ENCODE measurements at regions not wholly inside any gene's neighbourhood (a gene's known extent, or its start where the extent isn't known, plus 50 kb on each side); places are given as distances from the start of the nearest gene placed in this dataset.

DNA sequence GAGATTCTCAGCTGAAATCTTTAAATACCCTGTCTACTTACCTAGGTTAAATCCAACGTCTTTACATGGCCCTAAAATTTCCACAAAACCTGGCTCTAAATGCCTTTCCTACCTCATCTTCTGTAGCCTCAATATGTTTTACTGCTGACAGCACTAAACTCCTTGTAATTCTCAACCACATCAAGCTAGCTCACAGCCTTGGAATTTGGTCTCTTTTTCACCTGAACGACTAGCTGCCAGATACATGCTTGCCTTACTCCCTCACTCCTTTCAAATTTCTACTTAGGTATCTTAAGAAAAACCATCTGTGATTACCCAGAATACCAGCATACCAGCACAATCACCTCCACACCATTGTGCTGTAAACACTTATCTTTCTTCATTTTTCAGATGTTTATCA is 635.6 kb upstream of the PCDH10 start:
- no peak overlapping the region for H2AFZ ChIP-seq (ENCODE audit: low read depth, low read length, poor library complexity, severe bottlenecking)
- H3K4me2 ChIP-seq (ENCODE audit: low read length) = no peak overlapping the region
- POLR2A ChIA-PET = no interaction called here
- H3K27me3 ChIP-seq (ENCODE audit: insufficient read depth, low read length) = no peaks in the 10 kb centered on the region
- H3K79me2 ChIP-seq (ENCODE audit: insufficient read depth, low read length) = no peaks in the 10 kb centered on the region
- H3K4me3 ChIP-seq (replicated peaks in 1 of 2; ENCODE audit: low read depth in 1 of 2, low read length in 2 of 2) = no peak overlapping the region
- no peaks in the 10 kb centered on the region; a peak in 1 of 4 replicates for H3K4me1 ChIP-seq (ENCODE audit: control insufficient read depth in 1 of 2, insufficient read depth in 2 of 2, low read length in 2 of 2)
- DNase-seq (ENCODE audit: low read depth, low spot score) (no peak), ATAC-seq (no peak)
- no peak overlapping the region for H3K27ac ChIP-seq (ENCODE audit: low read depth, low read length)
- RAD21 ChIA-PET (ENCODE audit: low non-redundant PET in 1 of 2, low total read pairs in 2 of 2, uncharacterized antibody in 2 of 2, unreplicated experiment in 2 of 2) = no interaction called here
- no peaks in the 10 kb centered on the region for H3K9me2 ChIP-seq (ENCODE audit: insufficient read depth)
- no TSS peak for BruUV-seq (replicated peaks)
- intact Hi-C loops (cut with micrococcal nuclease) = no loop called here
- no peak overlapping the region for H3K9ac ChIP-seq (ENCODE audit: low read length)
- H3K9me3 ChIP-seq (ENCODE audit: control insufficient read depth in 1 of 2, insufficient read depth in 1 of 2, low read depth in 1 of 2, low read length in 2 of 2) = no peaks in the 10 kb centered on the region
- TF ChIP-seq, protein P1, sequence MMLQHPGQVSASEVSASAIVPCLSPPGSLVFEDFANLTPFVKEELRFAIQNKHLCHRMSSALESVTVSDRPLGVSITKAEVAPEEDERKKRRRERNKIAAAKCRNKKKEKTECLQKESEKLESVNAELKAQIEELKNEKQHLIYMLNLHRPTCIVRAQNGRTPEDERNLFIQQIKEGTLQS (IDR thresholded peaks at IDR 0.05) = no peak
- TF ChIP-seq YY1 (IDR thresholded peaks at IDR 0.05; ENCODE audit: extremely low read depth, insufficient replicate concordance, low read depth, low read length) = no peak
- TF ChIP-seq SIN3A (IDR thresholded peaks at IDR 0.05; ENCODE audit: low read depth) = no peak
- no peak for TF ChIP-seq CEBPB (IDR thresholded peaks at IDR 0.05; ENCODE audit: low read depth)
- no peak for TF ChIP-seq FOSL1 (IDR thresholded peaks at IDR 0.05; ENCODE audit: low read depth)
- TF ChIP-seq EZH2phosphoT487 (IDR thresholded peaks at IDR 0.05; ENCODE audit: borderline replicate concordance) = no peak
- TF ChIP-seq SP1 (IDR thresholded peaks at IDR 0.05; ENCODE audit: low read depth) = no peak
- TF ChIP-seq POLR2A (IDR thresholded peaks at IDR 0.05; ENCODE audit: borderline replicate concordance, extremely low read depth, insufficient read depth, insufficient read length) = no peak
- no peak for TF ChIP-seq ZNF274 (IDR thresholded peaks at IDR 0.05; ENCODE audit: low read depth, low read length)
- no peak for TF ChIP-seq CBX3 (IDR thresholded peaks at IDR 0.05; ENCODE audit: low read depth)
- TF ChIP-seq, protein P2, sequence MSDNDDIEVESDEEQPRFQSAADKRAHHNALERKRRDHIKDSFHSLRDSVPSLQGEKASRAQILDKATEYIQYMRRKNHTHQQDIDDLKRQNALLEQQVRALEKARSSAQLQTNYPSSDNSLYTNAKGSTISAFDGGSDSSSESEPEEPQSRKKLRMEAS (IDR thresholded peaks at IDR 0.05) = no peak
- no peak for TF ChIP-seq POLR2AphosphoS5 (IDR thresholded peaks at IDR 0.05; ENCODE audit: low read depth, low read length)
- no peak for TF ChIP-seq RAD21 (IDR thresholded peaks at IDR 0.05; ENCODE audit: low read depth)
- TF ChIP-seq JUND (IDR thresholded peaks at IDR 0.05) = no peak
- no peak for TF ChIP-seq TCF7L2 (IDR thresholded peaks at IDR 0.05; ENCODE audit: borderline replicate concordance, extremely low read depth, insufficient read depth, insufficient read length)
- no peaks in the 10 kb centered on the region for H4K20me1 ChIP-seq (ENCODE audit: insufficient read depth)
- H3K36me3 ChIP-seq (ENCODE audit: control insufficient read depth in 1 of 2, insufficient read depth in 2 of 2, low read length in 2 of 2) = no peaks in the 10 kb centered on the region
- CTCF ChIA-PET = no interaction called here
